Caco-2 (cell line): ENCODE measurements at regions not wholly inside any gene's neighbourhood (a gene's known extent, or its start where the extent isn't known, plus 50 kb on each side); places are given as distances from the start of the nearest gene placed in this dataset.

Experiments used
- BruUV-seq: library from RNA; stranded (reverse); fragments of 400-500 nt; replicated peaks from 2 replicates; lab custom pipeline; 2021; lab: Mats Ljungman, UMichigan
- CTCF ChIA-PET: fragments of 300-600 bp; sonication (Branson Sonifier 250); formaldehyde crosslinking; loops from one replicate; lab custom pipeline; 2022; ENCODE audit warnings: antibody characterized with exemption; lab: Charles Lee
- POLR2A ChIA-PET: fragments of 300-600 bp; sonication (Branson Sonifier 250); formaldehyde crosslinking; loops from one replicate; lab custom pipeline; 2022; ENCODE audit warnings: antibody characterized with exemption; lab: Charles Lee
- DNase-seq, 2 experiments: peaks; one replicate each; pipeline versions ENCODE4 v3.0.0 to v3.0.0-alpha.2; 2020 to 2022
- H3K27me3 ChIP-seq: replicated peaks from 2 replicates; pipeline ENCODE4 v1.6.0; 2011; ENCODE audit warnings: low read length; ENCODE audit not compliant: control insufficient read depth, insufficient read depth
- H3K36me3 ChIP-seq: 2 replicates; pipeline ENCODE4 v1.5.1; 2011; ENCODE audit warnings: low read length; ENCODE audit not compliant: control insufficient read depth, insufficient read depth
- H3K4me1 ChIP-seq: fragments of 250-450 bp; sonication (Bioruptor Pico); 2 replicates; pipeline ENCODE4 v1.5.1; 2020; ENCODE audit warnings: mild to moderate bottlenecking
- H3K4me3 ChIP-seq: 2 replicates; pipeline ENCODE4 v1.5.1; 2011; ENCODE audit warnings: low read depth, mild to moderate bottlenecking, control low read depth, low read length
- H3K9me3 ChIP-seq: fragments of 250-450 bp; sonication (Bioruptor Pico); 2 replicates; pipeline ENCODE4 v1.5.1; 2020; ENCODE audit warnings: mild to moderate bottlenecking, moderate library complexity
- H3K27ac Mint-ChIP-seq: one replicate; pipeline ENCODE4 v1.8.0; 2022; ENCODE audit warnings: mixed read lengths; ENCODE audit not compliant: unreplicated experiment
- H3K27me3 Mint-ChIP-seq: one replicate; pipeline ENCODE4 v1.8.0; 2022; ENCODE audit warnings: mixed read lengths; ENCODE audit not compliant: insufficient read depth, unreplicated experiment
- H3K36me3 Mint-ChIP-seq: one replicate; pipeline ENCODE4 v1.8.0; 2022; ENCODE audit warnings: mild to moderate bottlenecking, mixed read lengths; ENCODE audit not compliant: insufficient read depth, unreplicated experiment
- H3K4me1 Mint-ChIP-seq: one replicate; pipeline ENCODE4 v1.8.0; 2022; ENCODE audit warnings: low read depth, mixed read lengths; ENCODE audit not compliant: unreplicated experiment
- H3K4me3 Mint-ChIP-seq: one replicate; pipeline ENCODE4 v1.8.0; 2022; ENCODE audit warnings: mild to moderate bottlenecking, moderate library complexity, mixed read lengths; ENCODE audit not compliant: unreplicated experiment
- H3K9me3 Mint-ChIP-seq: one replicate; pipeline ENCODE4 v1.8.0; 2022; ENCODE audit warnings: mixed read lengths; ENCODE audit not compliant: unreplicated experiment
- CTCF ChIP-seq, 2 experiments: fragments of 200-600 bp in 1 of 2; IDR thresholded peaks; 1 replicate in 1 of 2; 2 replicates in 1 of 2; pipeline versions ENCODE4 v1.5.1 to v1.8.0; 2011 to 2022; ENCODE audit warnings: antibody characterized with exemption in 1 of 2, control low read depth in 1 of 2, inconsistent platforms in 1 of 2, low read depth in 1 of 2, low read length in 1 of 2, mild to moderate bottlenecking in 1 of 2, moderate library complexity in 1 of 2; ENCODE audit not compliant: insufficient read depth in 1 of 2, severe bottlenecking in 1 of 2, unreplicated experiment in 1 of 2
- intact Hi-C: fragments of 100-400 bp; cut with micrococcal nuclease; formaldehyde crosslinking; loops from one replicate; pipeline ENCODE4 v1.10.0; 2022; ENCODE audit not compliant: unreplicated experiment

GRCh38 chr1:112251766-112252506, 144.1 kb upstream of the CTTNBP2NL start:
- Histone ChIP-seq H3K9me3 (no peaks in the 10 kb centered on the region), H3K4me3 (no peak overlapping the region), H3K4me1 (no peaks in the 10 kb centered on the region), H3K36me3 (no peaks in the 10 kb centered on the region), H3K27me3 (no peaks in the 10 kb centered on the region)
- Mint-ChIP-seq H3K36me3 (no peaks in the 10 kb centered on the region), H3K9me3 (no peaks in the 10 kb centered on the region), H3K4me1 (no peaks in the 10 kb centered on the region), H3K27ac (no peak overlapping the region), H3K27me3 (peaks cover 22% of the 10 kb centered on the region), H3K4me3 (no peak overlapping the region)
- DNase-seq, result no peak
- TF ChIP-seq CTCF (IDR thresholded peaks at IDR 0.05; ENCODE audit: insufficient read depth in 1 of 2, low read depth in 1 of 2, low read length in 1 of 2, severe bottlenecking in 1 of 2, unreplicated experiment in 1 of 2), result no peak
- ChIA-PET CTCF (no interaction called here), POLR2A (no interaction called here)
- BruUV-seq, result no TSS peak
- intact Hi-C loops, result no loop called here

- H3K27ac Mint-ChIP-seq, result no peak overlapping the region
- POLR2A ChIA-PET, result no interaction called here
These were observed 142.6 kb upstream of the CTTNBP2NL start for GRCh38 chr1:112253366-112253765.

GRCh38 chr1:112255080-112255479, 140.9 kb upstream of the CTTNBP2NL start:
- POLR2A ChIA-PET, result no interaction called here
- DNase-seq, result no peak
- no peak overlapping the region for H3K4me3 Mint-ChIP-seq

More at GRCh38 chr1:112253366-112253765, 142.6 kb upstream of the CTTNBP2NL start:
- Histone ChIP-seq H3K36me3 (no peaks in the 10 kb centered on the region), H3K4me3 (no peak overlapping the region), H3K4me1 (no peaks in the 10 kb centered on the region), H3K9me3 (no peaks in the 10 kb centered on the region), H3K27me3 (no peaks in the 10 kb centered on the region)
- H3K9me3 Mint-ChIP-seq, result no peaks in the 10 kb centered on the region
- H3K4me1 Mint-ChIP-seq, result no peaks in the 10 kb centered on the region
- H3K36me3 Mint-ChIP-seq, result no peaks in the 10 kb centered on the region
- intact Hi-C loops, result no loop called here
- no TSS peak for BruUV-seq
- CTCF ChIA-PET, result no interaction called here
- no peak overlapping the region for H3K4me3 Mint-ChIP-seq
- H3K27me3 Mint-ChIP-seq, result peaks cover 28% of the 10 kb centered on the region
- no peak for DNase-seq
- no peak for TF ChIP-seq CTCF (IDR thresholded peaks at IDR 0.05; ENCODE audit: insufficient read depth in 1 of 2, low read depth in 1 of 2, low read length in 1 of 2, severe bottlenecking in 1 of 2, unreplicated experiment in 1 of 2)

More at GRCh38 chr1:112255080-112255479, 140.9 kb upstream of the CTTNBP2NL start:
- Mint-ChIP-seq H3K27me3 (peaks cover 25% of the 10 kb centered on the region), H3K36me3 (no peaks in the 10 kb centered on the region), H3K27ac (no peak overlapping the region), H3K4me1 (no peaks in the 10 kb centered on the region), H3K9me3 (no peaks in the 10 kb centered on the region)
- intact Hi-C loops, result no loop called here
- no peak overlapping the region for H3K4me3 ChIP-seq
- H3K4me1 ChIP-seq, result no peaks in the 10 kb centered on the region
- H3K27me3 ChIP-seq, result no peaks in the 10 kb centered on the region
- no peaks in the 10 kb centered on the region for H3K9me3 ChIP-seq
- CTCF ChIA-PET, result no interaction called here
- no peak for TF ChIP-seq CTCF (IDR thresholded peaks at IDR 0.05; ENCODE audit: insufficient read depth in 1 of 2, low read depth in 1 of 2, low read length in 1 of 2, severe bottlenecking in 1 of 2, unreplicated experiment in 1 of 2)
- no TSS peak for BruUV-seq
- no peaks in the 10 kb centered on the region for H3K36me3 ChIP-seq
